Neural cell (in vitro differentiated cells): ENCODE measurements at regions not wholly inside any gene's neighbourhood (a gene's known extent, or its start where the extent isn't known, plus 50 kb on each side); places are given as distances from the start of the nearest gene placed in this dataset.

Experiments used
- H2AFZ ChIP-seq: fragments of 200-600, 300-800 bp; sonication (generic), shearing (Covaris generic); 2 replicates; pipeline ENCODE4 v1.6.0; 2014; ENCODE audit warnings: low read depth, mild to moderate bottlenecking, antibody characterized with exemption, low read length, moderate library complexity
- H3F3A ChIP-seq: fragments of 200-600 bp; shearing (Covaris generic); 2 replicates; pipeline ENCODE4 v1.6.1; 2016; ENCODE audit warnings: mild to moderate bottlenecking, moderate library complexity, mixed read lengths, antibody characterized with exemption, low read length; ENCODE audit not compliant: insufficient read depth, poor library complexity, severe bottlenecking
- H3K27ac ChIP-seq: fragments of 200-600, 300-800 bp; sonication (generic), shearing (Covaris generic); 2 replicates; pipeline ENCODE4 v1.5.1; 2014; ENCODE audit warnings: mild to moderate bottlenecking, low read length, moderate library complexity
- H3K27me3 ChIP-seq: fragments of 300-800, 200-600 bp; sonication (generic), shearing (Covaris generic); 2 replicates; pipeline ENCODE4 v1.6.0; 2014; ENCODE audit warnings: mild to moderate bottlenecking, low read depth, low read length, moderate library complexity; ENCODE audit not compliant: insufficient read depth
- H3K36me3 ChIP-seq: fragments of 300-800, 200-600 bp; sonication (generic), shearing (Covaris generic); 2 replicates; pipeline ENCODE4 v1.5.1; 2014; ENCODE audit warnings: mild to moderate bottlenecking, antibody characterized with exemption, low read length, moderate library complexity; ENCODE audit not compliant: insufficient read depth
- H3K4me2 ChIP-seq: fragments of 300-800, 200-600 bp; sonication (generic), shearing (Covaris generic); 2 replicates; pipeline ENCODE4 v1.6.0; 2014; ENCODE audit warnings: mild to moderate bottlenecking, low read length
- H3K4me3 ChIP-seq: fragments of 300-800, 200-600 bp; sonication (generic), shearing (Covaris generic); 2 replicates; pipeline ENCODE4 v1.5.1; 2014; ENCODE audit warnings: mild to moderate bottlenecking, low read length, moderate library complexity
- H3K79me2 ChIP-seq: fragments of 200-600 bp; shearing (Covaris generic); replicated peaks from 2 replicates; pipeline ENCODE4 v1.6.0; 2014; ENCODE audit warnings: mild to moderate bottlenecking, low read length, moderate library complexity; ENCODE audit not compliant: insufficient read depth
- H3K9ac ChIP-seq: fragments of 300-800, 200-600 bp; sonication (generic), shearing (Covaris generic); 2 replicates; pipeline ENCODE4 v1.6.1; 2016; ENCODE audit warnings: mild to moderate bottlenecking, low read length, mixed read lengths
- H3K9me2 ChIP-seq: fragments of 200-600 bp; shearing (Covaris generic); 2 replicates; pipeline ENCODE4 v1.6.1; 2016; ENCODE audit warnings: mild to moderate bottlenecking, low read length, mixed read lengths; ENCODE audit not compliant: insufficient read depth
- H3K9me3 ChIP-seq: fragments of 200-600, 300-800 bp; sonication (generic), shearing (Covaris generic); 2 replicates; pipeline ENCODE4 v1.6.1; 2016; ENCODE audit warnings: mild to moderate bottlenecking, mixed run types, low read length, moderate library complexity, mixed read lengths
- H4K20me1 ChIP-seq: fragments of 200-600 bp; shearing (Covaris generic); 2 replicates; pipeline ENCODE4 v1.6.1; 2016; ENCODE audit warnings: mild to moderate bottlenecking, mixed run types; ENCODE audit not compliant: insufficient read depth
- EP300 ChIP-seq: fragments of 450-650 bp; conservative IDR thresholded peaks from 2 replicates; pipeline ENCODE4 v1.6.1; 2014; ENCODE audit warnings: antibody characterized with exemption, mild to moderate bottlenecking, moderate library complexity; ENCODE audit not compliant: poor library complexity, severe bottlenecking
- EZH2 ChIP-seq: fragments of 200-600, 300-800 bp; shearing (Covaris generic), sonication (generic); IDR thresholded peaks from 2 replicates; pipeline ENCODE4 v1.6.1; 2014; ENCODE audit warnings: antibody characterized with exemption, low read length, borderline replicate concordance, mild to moderate bottlenecking; ENCODE audit not compliant: insufficient read depth, poor library complexity, severe bottlenecking
- MXI1 ChIP-seq: fragments of 450-650 bp; conservative IDR thresholded peaks from 2 replicates; pipeline ENCODE4 v1.6.1; 2014; ENCODE audit warnings: antibody characterized with exemption, mild to moderate bottlenecking; ENCODE audit not compliant: poor library complexity, severe bottlenecking
- POLR2AphosphoS5 ChIP-seq: IDR thresholded peaks from 2 replicates; pipeline ENCODE4 v1.6.1; 2012
- RAD21 ChIP-seq: fragments of 450-650 bp; conservative IDR thresholded peaks from 2 replicates; pipeline ENCODE4 v1.6.1; 2014; ENCODE audit warnings: antibody characterized with exemption, mild to moderate bottlenecking, moderate library complexity
- SMC3 ChIP-seq: fragments of 450-650 bp; conservative IDR thresholded peaks from 2 replicates; pipeline ENCODE4 v1.6.1; 2014; ENCODE audit warnings: antibody characterized with exemption, mild to moderate bottlenecking, moderate library complexity; ENCODE audit not compliant: poor library complexity
- TAF1 ChIP-seq: IDR thresholded peaks from 2 replicates; pipeline ENCODE4 v1.6.1; 2012; ENCODE audit warnings: low read depth
- TF ChIP-seq, protein P1 (sequence below): fragments of 450-650 bp; IDR thresholded peaks from 2 replicates; pipeline ENCODE4 v1.5.1; 2014; ENCODE audit warnings: antibody characterized with exemption, mild to moderate bottlenecking, moderate library complexity; ENCODE audit not compliant: poor library complexity, severe bottlenecking
- TF ChIP-seq, protein P2 (sequence below): IDR thresholded peaks from 2 replicates; pipeline ENCODE4 v1.6.1; 2012; ENCODE audit warnings: borderline replicate concordance

DNA sequence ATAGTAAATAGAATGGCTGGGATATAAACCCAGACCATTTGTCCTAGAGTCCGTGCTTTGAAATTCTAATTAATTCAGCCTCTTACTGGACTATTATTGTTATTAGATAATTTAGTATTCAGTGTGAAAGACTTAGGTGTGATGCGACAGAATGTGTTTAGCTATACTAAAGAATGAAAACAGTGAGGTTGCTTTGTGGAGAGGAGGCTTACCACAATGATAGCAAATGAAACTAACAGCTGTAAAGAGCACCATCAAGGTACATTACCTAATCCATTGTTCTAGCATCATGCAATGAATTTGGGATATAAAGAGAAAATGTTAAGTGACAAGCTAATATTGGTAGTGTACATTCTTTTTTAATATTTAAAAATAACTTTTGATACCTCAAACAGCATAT is 911.1 kb downstream of the KCNT2 start:
- H2AFZ ChIP-seq = no peak overlapping the region
- no peaks in the 10 kb centered on the region for H3K9me2 ChIP-seq
- H3K4me3 ChIP-seq = no peak overlapping the region
- no peaks in the 10 kb centered on the region for H3K9me3 ChIP-seq
- H3K27me3 ChIP-seq = no peaks in the 10 kb centered on the region
- TF ChIP-seq POLR2AphosphoS5 (no peak), EP300 (no peak), EZH2 (no peak), SMC3 (no peak), TAF1 (no peak), MXI1 (no peak), RAD21 (no peak)
- TF ChIP-seq, protein P1, sequence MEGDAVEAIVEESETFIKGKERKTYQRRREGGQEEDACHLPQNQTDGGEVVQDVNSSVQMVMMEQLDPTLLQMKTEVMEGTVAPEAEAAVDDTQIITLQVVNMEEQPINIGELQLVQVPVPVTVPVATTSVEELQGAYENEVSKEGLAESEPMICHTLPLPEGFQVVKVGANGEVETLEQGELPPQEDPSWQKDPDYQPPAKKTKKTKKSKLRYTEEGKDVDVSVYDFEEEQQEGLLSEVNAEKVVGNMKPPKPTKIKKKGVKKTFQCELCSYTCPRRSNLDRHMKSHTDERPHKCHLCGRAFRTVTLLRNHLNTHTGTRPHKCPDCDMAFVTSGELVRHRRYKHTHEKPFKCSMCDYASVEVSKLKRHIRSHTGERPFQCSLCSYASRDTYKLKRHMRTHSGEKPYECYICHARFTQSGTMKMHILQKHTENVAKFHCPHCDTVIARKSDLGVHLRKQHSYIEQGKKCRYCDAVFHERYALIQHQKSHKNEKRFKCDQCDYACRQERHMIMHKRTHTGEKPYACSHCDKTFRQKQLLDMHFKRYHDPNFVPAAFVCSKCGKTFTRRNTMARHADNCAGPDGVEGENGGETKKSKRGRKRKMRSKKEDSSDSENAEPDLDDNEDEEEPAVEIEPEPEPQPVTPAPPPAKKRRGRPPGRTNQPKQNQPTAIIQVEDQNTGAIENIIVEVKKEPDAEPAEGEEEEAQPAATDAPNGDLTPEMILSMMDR = no peak
- TF ChIP-seq, protein P2, sequence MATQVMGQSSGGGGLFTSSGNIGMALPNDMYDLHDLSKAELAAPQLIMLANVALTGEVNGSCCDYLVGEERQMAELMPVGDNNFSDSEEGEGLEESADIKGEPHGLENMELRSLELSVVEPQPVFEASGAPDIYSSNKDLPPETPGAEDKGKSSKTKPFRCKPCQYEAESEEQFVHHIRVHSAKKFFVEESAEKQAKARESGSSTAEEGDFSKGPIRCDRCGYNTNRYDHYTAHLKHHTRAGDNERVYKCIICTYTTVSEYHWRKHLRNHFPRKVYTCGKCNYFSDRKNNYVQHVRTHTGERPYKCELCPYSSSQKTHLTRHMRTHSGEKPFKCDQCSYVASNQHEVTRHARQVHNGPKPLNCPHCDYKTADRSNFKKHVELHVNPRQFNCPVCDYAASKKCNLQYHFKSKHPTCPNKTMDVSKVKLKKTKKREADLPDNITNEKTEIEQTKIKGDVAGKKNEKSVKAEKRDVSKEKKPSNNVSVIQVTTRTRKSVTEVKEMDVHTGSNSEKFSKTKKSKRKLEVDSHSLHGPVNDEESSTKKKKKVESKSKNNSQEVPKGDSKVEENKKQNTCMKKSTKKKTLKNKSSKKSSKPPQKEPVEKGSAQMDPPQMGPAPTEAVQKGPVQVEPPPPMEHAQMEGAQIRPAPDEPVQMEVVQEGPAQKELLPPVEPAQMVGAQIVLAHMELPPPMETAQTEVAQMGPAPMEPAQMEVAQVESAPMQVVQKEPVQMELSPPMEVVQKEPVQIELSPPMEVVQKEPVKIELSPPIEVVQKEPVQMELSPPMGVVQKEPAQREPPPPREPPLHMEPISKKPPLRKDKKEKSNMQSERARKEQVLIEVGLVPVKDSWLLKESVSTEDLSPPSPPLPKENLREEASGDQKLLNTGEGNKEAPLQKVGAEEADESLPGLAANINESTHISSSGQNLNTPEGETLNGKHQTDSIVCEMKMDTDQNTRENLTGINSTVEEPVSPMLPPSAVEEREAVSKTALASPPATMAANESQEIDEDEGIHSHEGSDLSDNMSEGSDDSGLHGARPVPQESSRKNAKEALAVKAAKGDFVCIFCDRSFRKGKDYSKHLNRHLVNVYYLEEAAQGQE = no peak
- no peak overlapping the region for H3K4me2 ChIP-seq
- no peaks in the 10 kb centered on the region for H4K20me1 ChIP-seq
- no peaks in the 10 kb centered on the region for H3K36me3 ChIP-seq
- no peak overlapping the region for H3K9ac ChIP-seq
- H3K27ac ChIP-seq = no peak overlapping the region
- no peaks in the 10 kb centered on the region for H3F3A ChIP-seq
- H3K79me2 ChIP-seq = no peaks in the 10 kb centered on the region

- H4K20me1 ChIP-seq = no peaks in the 10 kb centered on the region
- H3K36me3 ChIP-seq = no peaks in the 10 kb centered on the region
- no peak overlapping the region for H3K4me2 ChIP-seq
- no peak overlapping the region for H3K4me3 ChIP-seq
- H3K9ac ChIP-seq = no peak overlapping the region
- no peaks in the 10 kb centered on the region for H3K27me3 ChIP-seq
- H3K27ac ChIP-seq = no peak overlapping the region
- H3K9me2 ChIP-seq = no peaks in the 10 kb centered on the region
- H3K79me2 ChIP-seq = no peaks in the 10 kb centered on the region
- H3K9me3 ChIP-seq = no peaks in the 10 kb centered on the region
- H3F3A ChIP-seq = no peaks in the 10 kb centered on the region
- no peak overlapping the region for H2AFZ ChIP-seq
- no peak for TF ChIP-seq EZH2
- no peak for TF ChIP-seq POLR2AphosphoS5
- TF ChIP-seq TAF1 = no peak
- TF ChIP-seq, protein P1 = no peak
- TF ChIP-seq SMC3 = no peak
- TF ChIP-seq MXI1 = no peak
- TF ChIP-seq RAD21 = no peak
- TF ChIP-seq EP300 = no peak
- TF ChIP-seq, protein P2 = no peak
Observed at GRCh38 chr1:195686764-195687163, 921.5 kb downstream of the KCNT2 start.
